Astrocyte (in vitro differentiated cells and primary cell): ENCODE measurements at regions not wholly inside any gene's neighbourhood (a gene's known extent, or its start where the extent isn't known, plus 50 kb on each side); places are given as distances from the start of the nearest gene placed in this dataset.

Experiments
- EZH2 ChIP-seq: IDR thresholded peaks from 2 replicates; pipeline ENCODE4 v1.6.1; 2012; ENCODE audit warnings: mild to moderate bottlenecking, low read length, inconsistent platforms; ENCODE audit not compliant: insufficient read depth
- TF ChIP-seq, protein P1 (sequence below): IDR thresholded peaks from 2 replicates; pipeline ENCODE4 v1.5.1; 2011; ENCODE audit warnings: low read depth, mild to moderate bottlenecking, inconsistent platforms, low read length, moderate library complexity; ENCODE audit not compliant: insufficient read depth

DNA sequence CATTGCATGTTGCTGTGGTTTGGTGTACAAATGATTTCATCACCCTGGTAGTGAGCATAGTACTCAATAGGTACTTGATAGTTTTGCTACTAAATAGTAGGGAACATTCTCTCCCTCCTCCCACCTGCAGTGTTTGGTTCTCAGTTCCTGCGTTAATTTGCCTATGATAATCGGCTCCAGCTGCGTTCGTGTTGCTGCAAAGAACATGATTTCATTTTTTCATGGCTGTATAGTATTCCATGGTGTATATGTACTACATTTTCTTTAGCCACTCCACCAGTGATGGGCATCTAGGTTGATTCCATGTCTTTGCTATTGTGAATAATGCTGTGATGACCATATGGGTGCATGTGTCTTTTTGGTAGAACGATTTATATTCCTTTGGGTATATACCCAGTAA is 903.4 kb downstream of the TTLL7 start:
- TF ChIP-seq, protein P1, sequence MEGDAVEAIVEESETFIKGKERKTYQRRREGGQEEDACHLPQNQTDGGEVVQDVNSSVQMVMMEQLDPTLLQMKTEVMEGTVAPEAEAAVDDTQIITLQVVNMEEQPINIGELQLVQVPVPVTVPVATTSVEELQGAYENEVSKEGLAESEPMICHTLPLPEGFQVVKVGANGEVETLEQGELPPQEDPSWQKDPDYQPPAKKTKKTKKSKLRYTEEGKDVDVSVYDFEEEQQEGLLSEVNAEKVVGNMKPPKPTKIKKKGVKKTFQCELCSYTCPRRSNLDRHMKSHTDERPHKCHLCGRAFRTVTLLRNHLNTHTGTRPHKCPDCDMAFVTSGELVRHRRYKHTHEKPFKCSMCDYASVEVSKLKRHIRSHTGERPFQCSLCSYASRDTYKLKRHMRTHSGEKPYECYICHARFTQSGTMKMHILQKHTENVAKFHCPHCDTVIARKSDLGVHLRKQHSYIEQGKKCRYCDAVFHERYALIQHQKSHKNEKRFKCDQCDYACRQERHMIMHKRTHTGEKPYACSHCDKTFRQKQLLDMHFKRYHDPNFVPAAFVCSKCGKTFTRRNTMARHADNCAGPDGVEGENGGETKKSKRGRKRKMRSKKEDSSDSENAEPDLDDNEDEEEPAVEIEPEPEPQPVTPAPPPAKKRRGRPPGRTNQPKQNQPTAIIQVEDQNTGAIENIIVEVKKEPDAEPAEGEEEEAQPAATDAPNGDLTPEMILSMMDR, result no peak
- no peak for TF ChIP-seq EZH2
